ENCODE measurements at regions not wholly inside any gene's neighbourhood (a gene's known extent, or its start where the extent isn't known, plus 50 kb on each side); places are given as distances from the start of the nearest gene placed in this dataset.

GRCh38 chr4:66658809-66659208 lies 886.5 kb downstream of the CENPC start:
- TF ChIP-seq CTCF (IDR thresholded peaks at IDR 0.05), result no peak
- TF ChIP-seq POLR2AphosphoS5 (IDR thresholded peaks at IDR 0.05), result no peak
- TF ChIP-seq EP300 (IDR thresholded peaks at IDR 0.05), result no peak
- no peak for TF ChIP-seq POLR2A (IDR thresholded peaks at IDR 0.05; ENCODE audit: low read depth)

All from esophagus muscularis mucosa (tissue), 4 donors.